ENCODE measurements at regions not wholly inside any gene's neighbourhood (a gene's known extent, or its start where the extent isn't known, plus 50 kb on each side); places are given as distances from the start of the nearest gene placed in this dataset.

GRCh38 chrX:120752431-120753082 is 122.7 kb upstream of the C1GALT1C1 start:
- TF ChIP-seq CTCF (conservative IDR thresholded peaks at IDR 0.05; ENCODE audit: low read length): no peak
- TF ChIP-seq EZH2phosphoT487 (IDR thresholded peaks at IDR 0.05; ENCODE audit: borderline replicate concordance, low read depth, low read length): no peak

Measured in OCI-LY7 (cell line).